ENCODE measurements at regions not wholly inside any gene's neighbourhood (a gene's known extent, or its start where the extent isn't known, plus 50 kb on each side); places are given as distances from the start of the nearest gene placed in this dataset.

GRCh38 chr20:48195121-48195870 is 410.0 kb upstream of the SULF2 start:
- intact Hi-C loops (cut with DNase I) = no loop called here
- Histone ChIP-seq H3K9me3 (no peaks in the 10 kb centered on the region), H3K27me3 (no peaks in the 10 kb centered on the region), H3K36me3 (no peaks in the 10 kb centered on the region), H3K27ac (no peak overlapping the region), H3K4me3 (no peak overlapping the region), H3K4me1 (no peaks in the 10 kb centered on the region)
- no peak for TF ChIP-seq CTCF (IDR thresholded peaks at IDR 0.05)
- no peak for DNase-seq (ENCODE audit: low spot score in 2 of 2)

- TF ChIP-seq CTCF (IDR thresholded peaks at IDR 0.05) = no peak
- Histone ChIP-seq H3K27ac (no peak overlapping the region), H3K27me3 (no peaks in the 10 kb centered on the region), H3K9me3 (no peaks in the 10 kb centered on the region), H3K36me3 (no peaks in the 10 kb centered on the region), H3K4me1 (no peaks in the 10 kb centered on the region), H3K4me3 (no peak overlapping the region)
- intact Hi-C loops (cut with DNase I) = no loop called here
- no peak for DNase-seq (ENCODE audit: low spot score in 2 of 2)
Observed at GRCh38 chr20:48194583-48194982, 409.3 kb upstream of the SULF2 start.

- Histone ChIP-seq H3K4me1 (no peaks in the 10 kb centered on the region), H3K27ac (no peak overlapping the region), H3K36me3 (no peaks in the 10 kb centered on the region), H3K27me3 (no peaks in the 10 kb centered on the region), H3K4me3 (no peak overlapping the region), H3K9me3 (no peaks in the 10 kb centered on the region)
- DNase-seq (ENCODE audit: low spot score in 2 of 2) = no peak
- intact Hi-C loops (cut with DNase I) = no loop called here
- no peak for TF ChIP-seq CTCF (IDR thresholded peaks at IDR 0.05)
Observed at GRCh38 chr20:48193627-48194425, 408.5 kb upstream of the SULF2 start.

- H3K27me3 ChIP-seq = no peaks in the 10 kb centered on the region
- TF ChIP-seq CTCF (IDR thresholded peaks at IDR 0.05) = no peak
- H3K36me3 ChIP-seq = no peaks in the 10 kb centered on the region
- intact Hi-C loops (cut with DNase I) = no loop called here
- H3K27ac ChIP-seq = no peak overlapping the region
- no peaks in the 10 kb centered on the region for H3K9me3 ChIP-seq
- DNase-seq (ENCODE audit: low spot score in 2 of 2) = no peak
- no peak overlapping the region for H3K4me3 ChIP-seq
- H3K4me1 ChIP-seq = no peaks in the 10 kb centered on the region
Observed at GRCh38 chr20:48192109-48192508, 406.8 kb upstream of the SULF2 start.

- H3K9me3 ChIP-seq = no peaks in the 10 kb centered on the region
- no peak overlapping the region for H3K27ac ChIP-seq
- no peak for DNase-seq (ENCODE audit: low spot score in 2 of 2)
- no peaks in the 10 kb centered on the region for H3K27me3 ChIP-seq
- no peaks in the 10 kb centered on the region for H3K36me3 ChIP-seq
- H3K4me1 ChIP-seq = no peaks in the 10 kb centered on the region
- intact Hi-C loops (cut with DNase I) = no loop called here
- TF ChIP-seq CTCF (IDR thresholded peaks at IDR 0.05) = no peak
- no peak overlapping the region for H3K4me3 ChIP-seq
Observed at GRCh38 chr20:48191200-48191599, 405.9 kb upstream of the SULF2 start.

Data from ascending aorta (tissue), 2 donors.